Peyer's patch (tissue), 4 donors: ENCODE measurements at regions not wholly inside any gene's neighbourhood (a gene's known extent, or its start where the extent isn't known, plus 50 kb on each side); places are given as distances from the start of the nearest gene placed in this dataset.

ENCODE experiments used
- POLR2A ChIP-seq, 2 donors: fragments of 450-650 bp; IDR thresholded peaks; one replicate each; pipeline ENCODE4 v1.5.1; 2017; ENCODE audit warnings: antibody characterized with exemption in 2 of 2, mild to moderate bottlenecking in 2 of 2, moderate library complexity in 2 of 2
- TF ChIP-seq, protein P1 (sequence below), 6 experiments: fragments of 450-650 bp in 4 of 6; fragments of 200-600 bp in 2 of 6; sonication (generic) in 1 of 6; IDR thresholded peaks; one replicate each; pipeline ENCODE4 v1.5.1; 2017 to 2019; ENCODE audit warnings: antibody characterized with exemption in 6 of 6, mild to moderate bottlenecking in 3 of 6, moderate library complexity in 1 of 6

DNA sequence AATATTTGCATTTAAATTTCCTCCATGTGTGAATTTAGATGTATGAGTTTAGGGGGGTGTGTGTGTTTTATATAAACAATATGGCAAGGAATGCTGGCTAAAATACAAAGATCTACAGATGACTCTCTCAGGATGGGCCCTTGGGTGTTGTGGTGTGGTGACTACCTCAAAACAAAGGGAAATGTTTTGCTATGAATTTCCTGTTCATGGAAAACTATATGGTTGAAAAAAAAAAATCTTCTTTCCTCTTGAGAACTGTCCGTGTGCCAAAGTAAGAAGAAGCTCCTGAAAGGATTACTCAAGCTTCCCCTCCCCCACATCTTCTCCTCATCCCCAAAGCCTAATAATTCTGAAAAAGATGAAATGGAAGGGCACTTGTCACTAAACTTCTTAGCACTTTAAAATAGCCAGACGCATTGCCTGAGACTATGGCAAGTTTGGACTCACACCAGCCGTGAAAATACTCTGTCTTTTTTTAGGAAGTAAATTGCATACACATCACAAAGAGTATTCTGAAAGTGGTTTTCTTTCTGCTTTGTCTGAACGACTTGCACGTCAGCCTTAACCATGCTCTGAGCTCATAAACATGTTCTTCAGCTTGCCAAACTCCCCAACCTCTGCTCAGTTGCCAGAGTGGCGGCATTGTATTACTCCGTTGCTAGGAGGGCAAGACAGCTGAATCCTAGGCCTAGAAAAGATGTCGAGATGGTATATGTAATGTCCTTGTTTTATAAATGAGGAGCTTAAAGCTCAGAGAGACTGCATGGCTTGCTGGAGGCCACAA is 250.4 kb upstream of the JADE1 start:
- TF ChIP-seq POLR2A (IDR thresholded peaks at IDR 0.05), result no peak
- TF ChIP-seq, protein P1, sequence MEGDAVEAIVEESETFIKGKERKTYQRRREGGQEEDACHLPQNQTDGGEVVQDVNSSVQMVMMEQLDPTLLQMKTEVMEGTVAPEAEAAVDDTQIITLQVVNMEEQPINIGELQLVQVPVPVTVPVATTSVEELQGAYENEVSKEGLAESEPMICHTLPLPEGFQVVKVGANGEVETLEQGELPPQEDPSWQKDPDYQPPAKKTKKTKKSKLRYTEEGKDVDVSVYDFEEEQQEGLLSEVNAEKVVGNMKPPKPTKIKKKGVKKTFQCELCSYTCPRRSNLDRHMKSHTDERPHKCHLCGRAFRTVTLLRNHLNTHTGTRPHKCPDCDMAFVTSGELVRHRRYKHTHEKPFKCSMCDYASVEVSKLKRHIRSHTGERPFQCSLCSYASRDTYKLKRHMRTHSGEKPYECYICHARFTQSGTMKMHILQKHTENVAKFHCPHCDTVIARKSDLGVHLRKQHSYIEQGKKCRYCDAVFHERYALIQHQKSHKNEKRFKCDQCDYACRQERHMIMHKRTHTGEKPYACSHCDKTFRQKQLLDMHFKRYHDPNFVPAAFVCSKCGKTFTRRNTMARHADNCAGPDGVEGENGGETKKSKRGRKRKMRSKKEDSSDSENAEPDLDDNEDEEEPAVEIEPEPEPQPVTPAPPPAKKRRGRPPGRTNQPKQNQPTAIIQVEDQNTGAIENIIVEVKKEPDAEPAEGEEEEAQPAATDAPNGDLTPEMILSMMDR (IDR thresholded peaks at IDR 0.05), result no peak
